Smooth muscle cell (in vitro differentiated cells): ENCODE measurements at regions not wholly inside any gene's neighbourhood (a gene's known extent, or its start where the extent isn't known, plus 50 kb on each side); places are given as distances from the start of the nearest gene placed in this dataset.

Experiments
- DNase-seq: peaks from one replicate; lab custom pipeline; 2025; ENCODE audit not compliant: unreplicated experiment; lab: John Stamatoyannopoulos, UW
- H2AFZ ChIP-seq: fragments of 200-600 bp; sonication (generic); 2 replicates; pipeline ENCODE4 v1.6.0; 2016; ENCODE audit warnings: antibody characterized with exemption, low read depth, mild to moderate bottlenecking
- H3F3A ChIP-seq: fragments of 200-600 bp; sonication (generic); 2 replicates; pipeline ENCODE4 v1.6.0; 2017; ENCODE audit warnings: antibody characterized with exemption, low read depth
- H3K27ac ChIP-seq: fragments of 200-600 bp; sonication (generic); 2 replicates; pipeline ENCODE4 v1.5.1; 2016; ENCODE audit warnings: low read depth, mild to moderate bottlenecking
- H3K27me3 ChIP-seq: fragments of 200-600 bp; sonication (generic); 2 replicates; pipeline ENCODE4 v1.6.1; 2016; ENCODE audit warnings: low read depth, mild to moderate bottlenecking
- H3K36me3 ChIP-seq: fragments of 200-600 bp; sonication (generic); 2 replicates; pipeline ENCODE4 v1.5.1; 2016; ENCODE audit warnings: low read depth
- H3K4me1 ChIP-seq: fragments of 200-600 bp; sonication (generic); 2 replicates; pipeline ENCODE4 v1.5.1; 2016; ENCODE audit warnings: low read depth
- H3K4me2 ChIP-seq: fragments of 200-600 bp; sonication (generic); 2 replicates; pipeline ENCODE4 v1.6.0; 2016; ENCODE audit warnings: mild to moderate bottlenecking
- H3K4me3 ChIP-seq: fragments of 200-600 bp; sonication (generic); 2 replicates; pipeline ENCODE4 v1.5.1; 2016; ENCODE audit warnings: mild to moderate bottlenecking
- H3K79me2 ChIP-seq: fragments of 200-600 bp; sonication (generic); 2 replicates; pipeline ENCODE4 v1.6.0; 2016; ENCODE audit warnings: low read depth, mild to moderate bottlenecking
- H3K9ac ChIP-seq: fragments of 200-600 bp; sonication (generic); 2 replicates; pipeline ENCODE4 v1.6.0; 2016; ENCODE audit warnings: low read depth
- H3K9me3 ChIP-seq: fragments of 200-600 bp; sonication (generic); replicated peaks from 2 replicates; pipeline ENCODE4 v1.5.1; 2016; ENCODE audit warnings: low read depth
- H4K20me1 ChIP-seq: fragments of 200-600 bp; sonication (generic); 2 replicates; pipeline ENCODE4 v1.6.0; 2016; ENCODE audit warnings: low read depth
- WGBS: methylation state at CpG from one replicate; pipeline ENCODE4 v1.1.7; 2016; ENCODE audit warnings: low lambda C conversion rate; 5-methylcytosine and 5-hydroxymethylcytosine counted together
- TF ChIP-seq, protein P1 (sequence below): fragments of 200-600 bp; sonication (generic); IDR thresholded peaks from 2 replicates; pipeline ENCODE4 v1.5.1; 2017; ENCODE audit warnings: borderline replicate concordance, mild to moderate bottlenecking, antibody characterized with exemption; ENCODE audit not compliant: insufficient read depth, poor library complexity, severe bottlenecking

DNA sequence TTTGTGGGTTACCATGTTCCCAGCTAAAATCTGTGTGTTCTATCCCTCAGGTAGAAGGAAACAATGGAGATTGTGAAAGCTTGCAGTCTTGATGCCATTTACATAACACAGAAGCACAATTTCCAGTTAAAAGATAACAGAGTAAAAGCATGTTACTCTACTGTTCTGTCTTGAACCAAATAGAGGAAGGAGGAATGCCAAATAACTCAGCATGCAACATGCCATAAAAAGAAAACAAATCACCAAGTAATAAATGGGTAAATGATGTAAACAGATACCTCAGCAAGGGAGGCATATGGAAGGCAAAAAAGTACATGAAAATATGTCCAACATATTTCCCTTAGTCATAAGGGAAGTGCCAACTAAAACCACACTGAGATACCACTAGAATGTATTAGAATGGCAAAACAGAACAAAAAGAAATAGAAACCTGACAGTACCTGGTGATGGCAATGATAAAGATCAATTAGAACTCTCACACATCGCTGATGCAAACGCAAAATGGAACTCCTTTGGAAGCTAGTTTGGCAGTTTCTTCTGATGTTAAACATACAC lies 502.6 kb upstream of the HS3ST1 start:
- no peak for DNase-seq
- TF ChIP-seq, protein P1, sequence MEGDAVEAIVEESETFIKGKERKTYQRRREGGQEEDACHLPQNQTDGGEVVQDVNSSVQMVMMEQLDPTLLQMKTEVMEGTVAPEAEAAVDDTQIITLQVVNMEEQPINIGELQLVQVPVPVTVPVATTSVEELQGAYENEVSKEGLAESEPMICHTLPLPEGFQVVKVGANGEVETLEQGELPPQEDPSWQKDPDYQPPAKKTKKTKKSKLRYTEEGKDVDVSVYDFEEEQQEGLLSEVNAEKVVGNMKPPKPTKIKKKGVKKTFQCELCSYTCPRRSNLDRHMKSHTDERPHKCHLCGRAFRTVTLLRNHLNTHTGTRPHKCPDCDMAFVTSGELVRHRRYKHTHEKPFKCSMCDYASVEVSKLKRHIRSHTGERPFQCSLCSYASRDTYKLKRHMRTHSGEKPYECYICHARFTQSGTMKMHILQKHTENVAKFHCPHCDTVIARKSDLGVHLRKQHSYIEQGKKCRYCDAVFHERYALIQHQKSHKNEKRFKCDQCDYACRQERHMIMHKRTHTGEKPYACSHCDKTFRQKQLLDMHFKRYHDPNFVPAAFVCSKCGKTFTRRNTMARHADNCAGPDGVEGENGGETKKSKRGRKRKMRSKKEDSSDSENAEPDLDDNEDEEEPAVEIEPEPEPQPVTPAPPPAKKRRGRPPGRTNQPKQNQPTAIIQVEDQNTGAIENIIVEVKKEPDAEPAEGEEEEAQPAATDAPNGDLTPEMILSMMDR: no peak
- no peak overlapping the region for H3K27ac ChIP-seq
- H3K4me1 ChIP-seq: no peaks in the 10 kb centered on the region
- no peaks in the 10 kb centered on the region for H3K27me3 ChIP-seq
- no peaks in the 10 kb centered on the region for H3K9me3 ChIP-seq
- 86% methylated on average over 2 of the region's 2 CpGs for WGBS
- H4K20me1 ChIP-seq: no peaks in the 10 kb centered on the region
- no peaks in the 10 kb centered on the region for H3K36me3 ChIP-seq
- no peak overlapping the region for H3K4me3 ChIP-seq
- H3F3A ChIP-seq: no peaks in the 10 kb centered on the region
- no peak overlapping the region for H3K4me2 ChIP-seq
- H2AFZ ChIP-seq: no peak overlapping the region
- H3K79me2 ChIP-seq: no peaks in the 10 kb centered on the region
- H3K9ac ChIP-seq: no peak overlapping the region

DNA sequence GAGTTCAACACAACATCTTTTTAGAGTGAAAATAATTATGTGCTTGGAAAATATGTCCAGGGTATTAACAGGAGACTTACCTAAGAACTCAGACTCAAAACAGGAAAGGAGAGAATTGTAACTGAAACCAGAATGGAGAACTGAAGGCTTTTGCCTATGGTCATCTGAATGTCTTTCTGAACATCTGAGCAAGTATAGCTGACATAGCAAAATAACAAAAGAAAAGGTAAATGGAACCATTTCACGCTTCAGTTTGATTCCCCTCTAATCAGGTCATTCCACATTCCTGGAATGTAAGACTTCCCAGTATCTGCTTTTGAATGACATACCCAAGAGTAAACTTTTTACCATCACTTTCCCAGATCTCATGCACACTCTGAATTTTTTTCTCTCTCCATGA lies 500.4 kb upstream of the HS3ST1 start:
- Histone ChIP-seq H2AFZ (no peak overlapping the region), H3K4me3 (no peak overlapping the region), H3K27me3 (no peaks in the 10 kb centered on the region), H3K4me2 (no peak overlapping the region), H3F3A (no peaks in the 10 kb centered on the region), H3K27ac (no peak overlapping the region), H3K9ac (no peak overlapping the region), H3K4me1 (no peaks in the 10 kb centered on the region), H4K20me1 (no peaks in the 10 kb centered on the region), H3K79me2 (no peaks in the 10 kb centered on the region), H3K9me3 (no peaks in the 10 kb centered on the region), H3K36me3 (no peaks in the 10 kb centered on the region)
- TF ChIP-seq, protein P1: no peak
- no peak for DNase-seq
- WGBS: 63% methylated on average over 1 of the region's 1 CpG

DNA sequence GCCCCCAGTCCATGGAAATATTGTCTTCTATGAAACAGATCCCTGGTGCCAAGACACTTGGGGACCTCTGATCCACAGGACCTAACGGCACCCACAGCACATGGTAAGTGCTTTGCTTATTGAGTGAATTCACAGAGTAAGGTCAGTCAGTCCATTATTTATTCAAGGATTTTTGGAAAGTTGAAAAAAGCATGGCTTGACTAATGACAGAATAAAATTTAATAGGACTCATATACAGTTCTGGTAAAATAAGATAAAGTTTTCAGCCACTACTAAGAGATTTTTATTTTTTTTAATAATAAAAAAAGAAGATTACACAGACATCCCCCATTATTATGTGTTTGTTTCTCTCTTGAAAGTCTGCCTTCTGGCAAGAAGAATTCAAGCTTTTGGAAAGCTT lies 490.6 kb upstream of the HS3ST1 start:
- no peaks in the 10 kb centered on the region for H3K9me3 ChIP-seq
- H3K4me2 ChIP-seq: no peak overlapping the region
- no peak overlapping the region for H3K27ac ChIP-seq
- no peak overlapping the region for H3K4me3 ChIP-seq
- no peaks in the 10 kb centered on the region for H3K36me3 ChIP-seq
- no peak overlapping the region for H3K9ac ChIP-seq
- H4K20me1 ChIP-seq: no peaks in the 10 kb centered on the region
- peaks cover 5% of the 10 kb centered on the region for H3K4me1 ChIP-seq
- 82% methylated on average over 1 of the region's 1 CpG for WGBS
- H2AFZ ChIP-seq: no peak overlapping the region
- no peak for DNase-seq
- H3F3A ChIP-seq: no peaks in the 10 kb centered on the region
- TF ChIP-seq, protein P1: no peak
- H3K79me2 ChIP-seq: no peaks in the 10 kb centered on the region
- H3K27me3 ChIP-seq: no peaks in the 10 kb centered on the region

DNA sequence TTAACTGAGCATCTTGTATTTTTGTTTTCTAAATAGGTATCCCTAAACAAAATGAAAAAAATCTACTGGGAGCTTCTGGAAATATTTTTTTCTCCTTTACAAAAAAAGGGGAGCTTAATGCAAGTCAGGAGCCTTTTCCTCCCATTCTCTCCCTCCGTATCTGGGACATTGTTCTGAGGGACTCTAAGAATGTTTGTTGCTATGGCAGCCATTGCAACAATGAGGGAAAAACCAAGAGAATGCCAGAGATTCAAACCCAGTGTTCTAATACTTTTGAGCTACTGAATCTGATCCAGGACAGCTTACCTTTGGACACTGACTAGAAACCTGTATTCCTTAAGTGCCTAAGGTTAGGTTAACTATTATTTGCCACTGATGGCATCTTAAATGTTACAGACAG lies 485.7 kb upstream of the HS3ST1 start:
- H3K9me3 ChIP-seq: no peaks in the 10 kb centered on the region
- H4K20me1 ChIP-seq: no peaks in the 10 kb centered on the region
- H3K4me1 ChIP-seq: peaks cover 10% of the 10 kb centered on the region
- WGBS: 48% methylated on average over 1 of the region's 1 CpG
- no peak overlapping the region for H3K27ac ChIP-seq
- H3F3A ChIP-seq: no peaks in the 10 kb centered on the region
- no peaks in the 10 kb centered on the region for H3K27me3 ChIP-seq
- no peak overlapping the region for H3K4me3 ChIP-seq
- no peak overlapping the region for H3K9ac ChIP-seq
- no peak overlapping the region for H2AFZ ChIP-seq
- DNase-seq: no peak
- TF ChIP-seq, protein P1: no peak
- no peaks in the 10 kb centered on the region for H3K36me3 ChIP-seq
- no peak overlapping the region for H3K4me2 ChIP-seq
- H3K79me2 ChIP-seq: no peaks in the 10 kb centered on the region
